ENCODE measurements at regions not wholly inside any gene's neighbourhood (a gene's known extent, or its start where the extent isn't known, plus 50 kb on each side); places are given as distances from the start of the nearest gene placed in this dataset.
A peak's percentile ranks its signal among the peaks of the same experiment; 100 is the strongest.

GRCh38 chr20:6657111-6657510 lies 110.4 kb upstream of the BMP2 start:
- no peak for DNase-seq (ENCODE audit: low read depth in 6 of 9, low spot score in 9 of 9)

GRCh38 chr20:6654513-6655252 lies 112.8 kb upstream of the BMP2 start:
- Histone ChIP-seq H3K36me3 (ENCODE audit: control insufficient read depth in 2 of 2, insufficient read depth in 2 of 2, low read length in 1 of 2) (no peaks in the 10 kb centered on the region), H3K9me3 (ENCODE audit: control insufficient read depth in 2 of 2, insufficient read depth in 1 of 2, low read length in 1 of 2) (no peaks in the 10 kb centered on the region), H3K27ac (ENCODE audit: low read depth in 1 of 2, low read length in 1 of 2) (no peak overlapping the region), H3K4me1 (ENCODE audit: control insufficient read depth in 2 of 2, insufficient read depth in 2 of 2, low read length in 2 of 2) (no peaks in the 10 kb centered on the region), H3K27me3 (ENCODE audit: control insufficient read depth in 2 of 2, insufficient read depth in 1 of 2, low read length in 1 of 2) (no peaks in the 10 kb centered on the region), H3K4me3 (ENCODE audit: low read length in 2 of 2) (no peak overlapping the region)
- DNase-seq (ENCODE audit: low read depth in 6 of 9, low spot score in 9 of 9): peak in 1 of 9 donors; percentile 4
- 84% methylated on average over 10 of the region's 10 CpGs for WGBS

More at GRCh38 chr20:6657111-6657510, 110.4 kb upstream of the BMP2 start:
- WGBS: 88% methylated on average over 5 of the region's 5 CpGs
- no peak overlapping the region for H3K4me3 ChIP-seq (ENCODE audit: low read length in 2 of 2)
- no peaks in the 10 kb centered on the region for H3K9me3 ChIP-seq (ENCODE audit: control insufficient read depth in 2 of 2, insufficient read depth in 1 of 2, low read length in 1 of 2)
- H3K4me1 ChIP-seq (ENCODE audit: control insufficient read depth in 2 of 2, insufficient read depth in 2 of 2, low read length in 2 of 2): no peaks in the 10 kb centered on the region
- H3K27ac ChIP-seq (ENCODE audit: low read depth in 1 of 2, low read length in 1 of 2): no peak overlapping the region
- no peaks in the 10 kb centered on the region for H3K27me3 ChIP-seq (ENCODE audit: control insufficient read depth in 2 of 2, insufficient read depth in 1 of 2, low read length in 1 of 2)
- no peaks in the 10 kb centered on the region for H3K36me3 ChIP-seq (ENCODE audit: control insufficient read depth in 2 of 2, insufficient read depth in 2 of 2, low read length in 1 of 2)

- Histone ChIP-seq H3K27ac (ENCODE audit: low read depth in 1 of 2, low read length in 1 of 2) (no peak overlapping the region), H3K4me3 (ENCODE audit: low read length in 2 of 2) (no peak overlapping the region), H3K36me3 (ENCODE audit: control insufficient read depth in 2 of 2, insufficient read depth in 2 of 2, low read length in 1 of 2) (no peaks in the 10 kb centered on the region), H3K4me1 (ENCODE audit: control insufficient read depth in 2 of 2, insufficient read depth in 2 of 2, low read length in 2 of 2) (no peaks in the 10 kb centered on the region), H3K9me3 (ENCODE audit: control insufficient read depth in 2 of 2, insufficient read depth in 1 of 2, low read length in 1 of 2) (no peaks in the 10 kb centered on the region), H3K27me3 (ENCODE audit: control insufficient read depth in 2 of 2, insufficient read depth in 1 of 2, low read length in 1 of 2) (no peaks in the 10 kb centered on the region)
- WGBS: 97% methylated on average over 3 of the region's 3 CpGs
- no peak for DNase-seq (ENCODE audit: low read depth in 6 of 9, low spot score in 9 of 9)
Observed at GRCh38 chr20:6651561-6651960, 115.9 kb upstream of the BMP2 start.

- Histone ChIP-seq H3K4me3 (ENCODE audit: low read length in 2 of 2) (no peak overlapping the region), H3K27me3 (ENCODE audit: control insufficient read depth in 2 of 2, insufficient read depth in 1 of 2, low read length in 1 of 2) (no peaks in the 10 kb centered on the region), H3K4me1 (ENCODE audit: control insufficient read depth in 2 of 2, insufficient read depth in 2 of 2, low read length in 2 of 2) (no peaks in the 10 kb centered on the region), H3K27ac (ENCODE audit: low read depth in 1 of 2, low read length in 1 of 2) (no peak overlapping the region), H3K36me3 (ENCODE audit: control insufficient read depth in 2 of 2, insufficient read depth in 2 of 2, low read length in 1 of 2) (no peaks in the 10 kb centered on the region), H3K9me3 (ENCODE audit: control insufficient read depth in 2 of 2, insufficient read depth in 1 of 2, low read length in 1 of 2) (no peaks in the 10 kb centered on the region)
- DNase-seq (ENCODE audit: low read depth in 6 of 9, low spot score in 9 of 9): no peak
- 86% methylated on average over 5 of the region's 5 CpGs for WGBS
Observed at GRCh38 chr20:6651016-6651415, 116.5 kb upstream of the BMP2 start.

GRCh38 chr20:6646021-6646636 lies 121.4 kb upstream of the BMP2 start:
- Histone ChIP-seq H3K27me3 (ENCODE audit: control insufficient read depth in 2 of 2, insufficient read depth in 1 of 2, low read length in 1 of 2) (no peaks in the 10 kb centered on the region), H3K4me1 (ENCODE audit: control insufficient read depth in 2 of 2, insufficient read depth in 2 of 2, low read length in 2 of 2) (no peaks in the 10 kb centered on the region), H3K4me3 (ENCODE audit: low read length in 2 of 2) (no peak overlapping the region), H3K36me3 (ENCODE audit: control insufficient read depth in 2 of 2, insufficient read depth in 2 of 2, low read length in 1 of 2) (no peaks in the 10 kb centered on the region), H3K27ac (ENCODE audit: low read depth in 1 of 2, low read length in 1 of 2) (no peak overlapping the region), H3K9me3 (ENCODE audit: control insufficient read depth in 2 of 2, insufficient read depth in 1 of 2, low read length in 1 of 2) (no peaks in the 10 kb centered on the region)
- no peak for DNase-seq (ENCODE audit: low read depth in 6 of 9, low spot score in 9 of 9)
- WGBS: 96% methylated on average over 3 of the region's 3 CpGs

- H3K27ac ChIP-seq (ENCODE audit: low read depth in 1 of 2, low read length in 1 of 2): no peak overlapping the region
Observed at GRCh38 chr20:6644813-6645628, 122.5 kb upstream of the BMP2 start.

GRCh38 chr20:6641012-6641411 lies 126.5 kb upstream of the BMP2 start:
- 69% methylated on average over 5 of the region's 5 CpGs for WGBS

More at GRCh38 chr20:6644813-6645628, 122.5 kb upstream of the BMP2 start:
- no peak for DNase-seq (ENCODE audit: low read depth in 6 of 9, low spot score in 9 of 9)
- Histone ChIP-seq H3K27me3 (ENCODE audit: control insufficient read depth in 2 of 2, insufficient read depth in 1 of 2, low read length in 1 of 2) (no peaks in the 10 kb centered on the region), H3K4me3 (ENCODE audit: low read length in 2 of 2) (no peak overlapping the region), H3K4me1 (ENCODE audit: control insufficient read depth in 2 of 2, insufficient read depth in 2 of 2, low read length in 2 of 2) (no peaks in the 10 kb centered on the region), H3K9me3 (ENCODE audit: control insufficient read depth in 2 of 2, insufficient read depth in 1 of 2, low read length in 1 of 2) (no peaks in the 10 kb centered on the region), H3K36me3 (ENCODE audit: control insufficient read depth in 2 of 2, insufficient read depth in 2 of 2, low read length in 1 of 2) (no peaks in the 10 kb centered on the region)
- 48% methylated on average over 10 of the region's 10 CpGs for WGBS

GRCh38 chr20:6637160-6637579 lies 130.3 kb upstream of the BMP2 start:
- no peak for DNase-seq (ENCODE audit: low read depth in 6 of 9, low spot score in 9 of 9)
- Histone ChIP-seq H3K36me3 (ENCODE audit: control insufficient read depth in 2 of 2, insufficient read depth in 2 of 2, low read length in 1 of 2) (no peaks in the 10 kb centered on the region), H3K4me1 (ENCODE audit: control insufficient read depth in 2 of 2, insufficient read depth in 2 of 2, low read length in 2 of 2) (no peaks in the 10 kb centered on the region), H3K27me3 (ENCODE audit: control insufficient read depth in 2 of 2, insufficient read depth in 1 of 2, low read length in 1 of 2) (no peaks in the 10 kb centered on the region), H3K9me3 (ENCODE audit: control insufficient read depth in 2 of 2, insufficient read depth in 1 of 2, low read length in 1 of 2) (no peaks in the 10 kb centered on the region), H3K4me3 (ENCODE audit: low read length in 2 of 2) (no peak overlapping the region), H3K27ac (ENCODE audit: low read depth in 1 of 2, low read length in 1 of 2) (no peak overlapping the region)

More at GRCh38 chr20:6641012-6641411, 126.5 kb upstream of the BMP2 start:
- Histone ChIP-seq H3K27ac (ENCODE audit: low read depth in 1 of 2, low read length in 1 of 2) (no peak overlapping the region), H3K9me3 (ENCODE audit: control insufficient read depth in 2 of 2, insufficient read depth in 1 of 2, low read length in 1 of 2) (no peaks in the 10 kb centered on the region), H3K4me1 (ENCODE audit: control insufficient read depth in 2 of 2, insufficient read depth in 2 of 2, low read length in 2 of 2) (no peaks in the 10 kb centered on the region), H3K4me3 (ENCODE audit: low read length in 2 of 2) (no peak overlapping the region), H3K27me3 (ENCODE audit: control insufficient read depth in 2 of 2, insufficient read depth in 1 of 2, low read length in 1 of 2) (no peaks in the 10 kb centered on the region), H3K36me3 (ENCODE audit: control insufficient read depth in 2 of 2, insufficient read depth in 2 of 2, low read length in 1 of 2) (no peaks in the 10 kb centered on the region)
- DNase-seq (ENCODE audit: low read depth in 6 of 9, low spot score in 9 of 9): no peak

Measured in thymus (tissue), 11 donors.